ENCODE measurements at regions not wholly inside any gene's neighbourhood (a gene's known extent, or its start where the extent isn't known, plus 50 kb on each side); places are given as distances from the start of the nearest gene placed in this dataset.

DNA sequence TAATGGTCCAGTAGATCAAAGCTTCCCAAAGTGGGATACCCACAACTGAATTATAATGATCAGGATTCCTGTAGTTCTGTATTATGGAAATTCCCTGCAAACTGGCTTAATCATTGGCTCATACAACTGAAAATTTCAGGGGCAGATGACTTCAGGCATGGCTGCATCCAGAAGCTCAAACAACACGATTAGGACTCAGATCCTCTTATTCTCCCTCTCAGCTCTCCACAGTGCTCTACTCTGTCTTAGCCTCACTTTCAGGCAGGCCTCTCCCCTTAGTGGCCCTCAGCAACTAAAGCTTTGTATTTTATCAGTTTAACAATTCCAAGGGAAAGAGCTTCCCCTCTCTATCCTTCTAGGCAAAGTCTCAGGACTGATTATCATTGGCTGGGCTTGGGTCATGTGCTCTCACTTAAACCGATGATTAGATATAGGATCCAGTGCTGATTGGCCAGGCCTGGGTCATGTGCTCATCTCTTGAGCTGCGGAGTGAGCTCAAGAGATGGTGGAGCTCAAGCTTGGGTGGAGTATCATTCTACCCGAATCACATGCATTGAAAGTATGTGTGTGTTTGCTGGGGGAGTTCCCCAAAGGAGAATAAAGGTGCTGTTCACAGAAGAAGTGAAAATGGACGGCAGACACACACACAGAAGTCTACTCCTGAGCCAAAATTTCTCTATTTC lies 57.9 kb upstream of the RUNX3 start:
- Histone ChIP-seq H3K36me3 (ENCODE audit: control insufficient read depth in 2 of 2, insufficient read depth in 2 of 2, low read length in 2 of 2) (no peaks in the 10 kb centered on the region), H3K9ac (ENCODE audit: low read depth in 1 of 2, low read length in 2 of 2) (no peak overlapping the region), H3K27ac (ENCODE audit: low read depth in 2 of 2, low read length in 2 of 2) (no peak overlapping the region), H3K27me3 (ENCODE audit: control insufficient read depth in 2 of 2, insufficient read depth in 2 of 2, low read length in 2 of 2) (peaks cover 0 to 9% of the 10 kb centered on the region in 2 donors), H3K4me1 (ENCODE audit: control insufficient read depth in 2 of 2, insufficient read depth in 2 of 2, low read length in 2 of 2) (peaks cover 0 to 9% of the 10 kb centered on the region in 2 donors), H3K4me3 (ENCODE audit: low read length in 2 of 2) (no peak overlapping the region), H3K9me3 (ENCODE audit: control insufficient read depth in 2 of 2, low read length in 2 of 2) (no peaks in the 10 kb centered on the region)

DNA sequence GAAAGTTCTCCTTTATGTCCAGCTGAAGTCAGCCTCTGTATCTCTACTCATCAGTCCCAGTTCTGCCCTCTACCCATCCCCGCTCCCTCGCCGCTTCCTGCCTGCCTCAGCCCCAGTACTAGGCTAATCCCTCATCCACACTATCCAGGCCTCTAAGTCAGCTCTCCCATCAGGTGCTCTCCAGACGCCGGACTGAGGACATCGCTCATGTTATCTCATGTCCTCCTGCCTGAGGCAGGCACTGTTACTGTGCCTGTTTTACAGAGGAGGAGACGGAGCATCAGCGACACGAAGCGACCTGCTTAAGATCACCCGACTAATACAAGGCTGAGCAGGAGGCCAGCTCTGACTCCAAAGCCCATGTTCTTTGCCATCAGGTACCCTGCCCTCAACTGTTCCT lies 57.3 kb upstream of the RUNX3 start:
- Histone ChIP-seq H3K27ac (ENCODE audit: low read depth in 2 of 2, low read length in 2 of 2) (no peak overlapping the region), H3K36me3 (ENCODE audit: control insufficient read depth in 2 of 2, insufficient read depth in 2 of 2, low read length in 2 of 2) (no peaks in the 10 kb centered on the region), H3K27me3 (ENCODE audit: control insufficient read depth in 2 of 2, insufficient read depth in 2 of 2, low read length in 2 of 2) (peaks cover 0 to 9% of the 10 kb centered on the region in 2 donors), H3K4me1 (ENCODE audit: control insufficient read depth in 2 of 2, insufficient read depth in 2 of 2, low read length in 2 of 2) (peaks cover 0 to 9% of the 10 kb centered on the region in 2 donors), H3K9me3 (ENCODE audit: control insufficient read depth in 2 of 2, low read length in 2 of 2) (no peaks in the 10 kb centered on the region), H3K4me3 (ENCODE audit: low read length in 2 of 2) (no peak overlapping the region), H3K9ac (ENCODE audit: low read depth in 1 of 2, low read length in 2 of 2) (no peak overlapping the region)

DNA sequence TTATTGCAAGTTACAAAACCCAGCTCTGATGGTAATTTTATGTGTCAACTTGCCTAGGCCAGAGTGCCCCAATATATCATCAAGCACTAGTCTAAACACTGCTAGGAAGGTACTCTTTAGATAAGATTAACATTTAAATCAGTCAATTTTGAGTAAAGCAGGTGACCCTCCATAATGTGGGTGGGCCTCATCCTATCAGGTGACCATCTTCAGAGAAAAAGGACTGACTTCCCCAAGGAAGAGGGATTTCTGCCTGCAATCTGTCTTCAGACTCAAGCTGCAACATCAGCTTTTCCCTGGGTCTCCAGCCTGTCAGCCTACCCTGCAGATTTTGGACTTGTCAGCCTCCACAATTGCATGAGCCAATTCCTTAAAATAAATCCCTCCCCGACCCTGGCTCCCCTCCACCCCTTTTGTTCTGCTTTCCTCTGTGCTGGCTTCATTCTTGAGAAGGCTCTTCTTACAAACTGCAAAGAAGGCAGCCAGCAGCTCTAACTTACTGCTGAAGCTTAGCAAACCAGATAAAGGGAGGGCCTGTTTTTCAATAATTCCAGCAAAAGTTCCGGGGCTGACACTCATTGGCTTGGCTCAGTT lies 56.4 kb upstream of the RUNX3 start:
- H3K4me3 ChIP-seq (ENCODE audit: low read length in 2 of 2) = no peak overlapping the region
- no peak overlapping the region for H3K27ac ChIP-seq (ENCODE audit: low read depth in 2 of 2, low read length in 2 of 2)
- peaks cover 0 to 6% of the 10 kb centered on the region in 2 donors for H3K4me1 ChIP-seq (ENCODE audit: control insufficient read depth in 2 of 2, insufficient read depth in 2 of 2, low read length in 2 of 2)
- no peaks in the 10 kb centered on the region for H3K36me3 ChIP-seq (ENCODE audit: control insufficient read depth in 2 of 2, insufficient read depth in 2 of 2, low read length in 2 of 2)
- H3K27me3 ChIP-seq (ENCODE audit: control insufficient read depth in 2 of 2, insufficient read depth in 2 of 2, low read length in 2 of 2) = peaks cover 0 to 9% of the 10 kb centered on the region in 2 donors
- H3K9ac ChIP-seq (ENCODE audit: low read depth in 1 of 2, low read length in 2 of 2) = no peak overlapping the region
- no peaks in the 10 kb centered on the region for H3K9me3 ChIP-seq (ENCODE audit: control insufficient read depth in 2 of 2, low read length in 2 of 2)

DNA sequence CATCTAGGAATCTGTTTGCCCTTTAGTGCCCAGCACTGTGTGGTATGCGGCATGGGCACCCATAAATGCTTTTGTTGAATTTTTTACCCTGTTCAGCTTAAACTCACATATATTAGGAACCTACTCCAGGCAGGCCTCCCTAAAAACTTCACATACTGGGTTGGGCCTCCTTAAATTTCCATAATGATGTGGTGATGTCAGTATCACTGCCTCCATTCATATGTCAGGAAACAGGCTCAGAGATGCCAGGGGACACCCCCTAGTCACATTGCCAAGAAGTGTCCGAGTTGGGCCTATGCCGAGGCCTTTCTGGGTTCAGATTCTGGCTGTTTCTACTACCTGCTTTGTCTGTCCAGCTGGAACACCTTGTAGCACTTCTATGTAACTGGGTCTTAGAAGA lies 55.7 kb upstream of the RUNX3 start:
- Histone ChIP-seq H3K4me3 (ENCODE audit: low read length in 2 of 2) (no peak overlapping the region), H3K27ac (ENCODE audit: low read depth in 2 of 2, low read length in 2 of 2) (no peak overlapping the region), H3K4me1 (ENCODE audit: control insufficient read depth in 2 of 2, insufficient read depth in 2 of 2, low read length in 2 of 2) (peaks cover 0 to 6% of the 10 kb centered on the region in 2 donors), H3K9ac (ENCODE audit: low read depth in 1 of 2, low read length in 2 of 2) (no peak overlapping the region), H3K36me3 (ENCODE audit: control insufficient read depth in 2 of 2, insufficient read depth in 2 of 2, low read length in 2 of 2) (no peaks in the 10 kb centered on the region), H3K9me3 (ENCODE audit: control insufficient read depth in 2 of 2, low read length in 2 of 2) (no peaks in the 10 kb centered on the region), H3K27me3 (ENCODE audit: control insufficient read depth in 2 of 2, insufficient read depth in 2 of 2, low read length in 2 of 2) (peaks cover 0 to 6% of the 10 kb centered on the region in 2 donors)

DNA sequence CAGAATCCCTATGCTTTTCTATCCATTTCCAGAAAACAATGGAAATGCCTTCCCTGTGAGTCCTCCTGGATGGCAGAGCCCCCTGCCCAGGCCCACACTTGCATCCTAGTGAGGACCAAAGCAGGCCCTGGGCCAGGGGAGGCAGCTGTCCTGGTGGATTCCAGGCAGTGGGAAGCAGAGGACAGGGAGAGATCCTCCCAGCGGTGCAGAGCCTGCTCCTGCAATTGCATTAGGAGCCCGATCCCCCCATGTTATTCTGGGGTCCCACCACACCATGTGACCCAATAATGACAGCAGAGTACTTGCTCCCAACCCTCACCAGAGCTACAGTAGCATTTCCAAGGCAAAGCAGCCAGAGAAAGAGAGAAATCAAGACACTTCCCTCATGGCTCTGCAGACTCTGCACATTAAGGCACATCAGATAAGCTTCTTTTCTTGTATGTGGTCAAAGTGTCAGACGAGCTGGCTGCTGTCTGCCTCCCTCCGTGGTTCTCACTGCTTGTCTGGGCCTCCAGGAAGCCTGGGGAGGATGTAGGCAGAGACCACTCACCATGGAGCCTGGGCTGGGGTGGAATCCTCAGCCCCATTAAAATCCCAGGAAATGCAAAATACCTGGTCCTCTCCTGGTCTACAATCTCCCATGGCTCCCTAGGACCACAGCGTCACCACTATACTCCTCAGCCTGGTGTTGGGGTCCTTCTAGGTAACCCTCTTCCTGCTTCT lies 54.9 kb upstream of the RUNX3 start:
- Histone ChIP-seq H3K27me3 (ENCODE audit: control insufficient read depth in 2 of 2, insufficient read depth in 2 of 2, low read length in 2 of 2) (peaks cover 0 to 4% of the 10 kb centered on the region in 2 donors), H3K9me3 (ENCODE audit: control insufficient read depth in 2 of 2, low read length in 2 of 2) (no peaks in the 10 kb centered on the region), H3K4me3 (ENCODE audit: low read length in 2 of 2) (no peak overlapping the region), H3K36me3 (ENCODE audit: control insufficient read depth in 2 of 2, insufficient read depth in 2 of 2, low read length in 2 of 2) (no peaks in the 10 kb centered on the region), H3K27ac (ENCODE audit: low read depth in 2 of 2, low read length in 2 of 2) (no peak overlapping the region), H3K9ac (ENCODE audit: low read depth in 1 of 2, low read length in 2 of 2) (no peak overlapping the region), H3K4me1 (ENCODE audit: control insufficient read depth in 2 of 2, insufficient read depth in 2 of 2, low read length in 2 of 2) (peaks cover 0 to 6% of the 10 kb centered on the region in 2 donors)

DNA sequence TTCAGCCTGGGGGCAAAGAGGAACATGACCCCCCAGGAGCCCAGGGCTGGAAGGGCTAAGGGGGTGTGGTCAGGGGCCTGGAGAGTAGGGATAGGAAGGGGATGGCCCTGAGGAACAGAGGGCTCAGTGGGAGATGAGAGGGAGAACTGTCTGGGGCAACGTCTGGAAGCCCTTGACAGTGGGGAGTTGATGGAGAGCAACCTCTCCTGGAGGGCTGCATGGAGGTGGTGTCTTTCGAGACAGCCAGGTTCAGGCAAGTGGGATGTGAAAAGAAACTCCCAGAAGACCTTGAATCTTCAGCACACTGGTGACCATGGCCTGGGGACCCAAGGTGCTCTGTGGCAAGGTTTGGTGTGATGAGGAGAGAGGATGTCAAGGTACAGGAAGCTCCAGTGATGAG lies 54.2 kb upstream of the RUNX3 start:
- no peak overlapping the region for H3K4me3 ChIP-seq (ENCODE audit: low read length in 2 of 2)
- H3K9ac ChIP-seq (ENCODE audit: low read depth in 1 of 2, low read length in 2 of 2) = no peak overlapping the region
- peaks cover 0 to 3% of the 10 kb centered on the region in 2 donors for H3K4me1 ChIP-seq (ENCODE audit: control insufficient read depth in 2 of 2, insufficient read depth in 2 of 2, low read length in 2 of 2)
- H3K36me3 ChIP-seq (ENCODE audit: control insufficient read depth in 2 of 2, insufficient read depth in 2 of 2, low read length in 2 of 2) = no peaks in the 10 kb centered on the region
- peaks cover 0 to 2% of the 10 kb centered on the region in 2 donors for H3K27me3 ChIP-seq (ENCODE audit: control insufficient read depth in 2 of 2, insufficient read depth in 2 of 2, low read length in 2 of 2)
- H3K27ac ChIP-seq (ENCODE audit: low read depth in 2 of 2, low read length in 2 of 2) = no peak overlapping the region
- no peaks in the 10 kb centered on the region for H3K9me3 ChIP-seq (ENCODE audit: control insufficient read depth in 2 of 2, low read length in 2 of 2)

DNA sequence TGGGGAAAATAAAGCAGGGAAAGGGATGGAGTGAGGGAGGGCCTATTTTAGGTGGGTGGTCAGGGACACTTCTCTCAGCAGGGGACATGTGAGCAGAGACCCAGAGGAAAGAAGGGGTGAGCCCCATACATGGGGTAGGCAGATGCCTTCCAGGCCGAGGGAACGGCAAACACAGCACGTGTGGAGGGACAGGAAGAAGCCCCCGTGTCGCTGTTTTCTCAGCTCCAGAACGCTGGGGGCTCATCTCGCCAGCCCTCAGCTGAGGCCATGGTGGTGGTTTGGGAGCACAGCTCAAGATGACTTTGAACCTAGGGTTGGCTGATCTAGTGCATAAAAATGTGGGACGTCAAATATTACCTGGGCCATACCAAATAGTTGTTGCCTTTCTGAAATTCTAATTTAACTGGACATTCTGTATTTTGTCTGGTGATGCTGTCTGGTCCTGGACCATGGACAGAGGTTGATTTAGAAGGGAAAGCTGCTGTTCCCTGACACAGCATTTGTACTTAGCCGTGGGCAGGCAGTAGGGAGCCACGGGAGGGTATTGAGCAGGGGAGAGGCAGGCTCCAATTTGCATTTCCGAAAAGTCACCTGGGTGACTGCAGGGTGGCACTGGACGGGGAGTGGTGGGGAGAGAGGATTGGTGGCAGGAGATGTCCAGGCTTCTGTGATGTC lies 53.1 kb upstream of the RUNX3 start:
- Histone ChIP-seq H3K27ac (ENCODE audit: low read depth in 2 of 2, low read length in 2 of 2) (no peak overlapping the region), H3K4me1 (ENCODE audit: control insufficient read depth in 2 of 2, insufficient read depth in 2 of 2, low read length in 2 of 2) (peaks cover 0 to 3% of the 10 kb centered on the region in 2 donors)

DNA sequence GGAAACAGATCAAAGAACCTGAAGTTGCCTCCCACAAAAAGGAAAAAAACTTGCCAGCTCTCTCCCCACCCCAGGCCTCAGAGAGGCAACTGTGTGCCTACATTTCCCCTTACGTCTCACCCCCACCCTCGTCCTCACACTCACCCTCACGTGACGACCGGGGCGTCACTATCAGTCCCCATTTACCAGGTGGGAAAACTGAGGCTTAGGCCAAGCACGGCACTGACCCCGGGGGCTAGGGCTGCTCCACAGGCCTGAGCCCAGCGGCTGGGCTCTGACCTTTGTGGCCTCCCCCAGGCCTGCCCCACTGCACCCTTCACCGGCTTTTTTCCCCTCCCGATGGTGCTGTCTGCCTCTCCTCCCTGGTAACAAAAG lies 51.5 kb upstream of the RUNX3 start:
- peaks cover 0 to 3% of the 10 kb centered on the region in 2 donors for H3K4me1 ChIP-seq (ENCODE audit: control insufficient read depth in 2 of 2, insufficient read depth in 2 of 2, low read length in 2 of 2)

More for the DNA sequence above, 53.1 kb upstream of the RUNX3 start:
- Histone ChIP-seq H3K9me3 (ENCODE audit: control insufficient read depth in 2 of 2, low read length in 2 of 2) (no peaks in the 10 kb centered on the region), H3K4me3 (ENCODE audit: low read length in 2 of 2) (no peak overlapping the region), H3K9ac (ENCODE audit: low read depth in 1 of 2, low read length in 2 of 2) (no peak overlapping the region), H3K36me3 (ENCODE audit: control insufficient read depth in 2 of 2, insufficient read depth in 2 of 2, low read length in 2 of 2) (no peaks in the 10 kb centered on the region), H3K27me3 (ENCODE audit: control insufficient read depth in 2 of 2, insufficient read depth in 2 of 2, low read length in 2 of 2) (no peaks in the 10 kb centered on the region)

DNA sequence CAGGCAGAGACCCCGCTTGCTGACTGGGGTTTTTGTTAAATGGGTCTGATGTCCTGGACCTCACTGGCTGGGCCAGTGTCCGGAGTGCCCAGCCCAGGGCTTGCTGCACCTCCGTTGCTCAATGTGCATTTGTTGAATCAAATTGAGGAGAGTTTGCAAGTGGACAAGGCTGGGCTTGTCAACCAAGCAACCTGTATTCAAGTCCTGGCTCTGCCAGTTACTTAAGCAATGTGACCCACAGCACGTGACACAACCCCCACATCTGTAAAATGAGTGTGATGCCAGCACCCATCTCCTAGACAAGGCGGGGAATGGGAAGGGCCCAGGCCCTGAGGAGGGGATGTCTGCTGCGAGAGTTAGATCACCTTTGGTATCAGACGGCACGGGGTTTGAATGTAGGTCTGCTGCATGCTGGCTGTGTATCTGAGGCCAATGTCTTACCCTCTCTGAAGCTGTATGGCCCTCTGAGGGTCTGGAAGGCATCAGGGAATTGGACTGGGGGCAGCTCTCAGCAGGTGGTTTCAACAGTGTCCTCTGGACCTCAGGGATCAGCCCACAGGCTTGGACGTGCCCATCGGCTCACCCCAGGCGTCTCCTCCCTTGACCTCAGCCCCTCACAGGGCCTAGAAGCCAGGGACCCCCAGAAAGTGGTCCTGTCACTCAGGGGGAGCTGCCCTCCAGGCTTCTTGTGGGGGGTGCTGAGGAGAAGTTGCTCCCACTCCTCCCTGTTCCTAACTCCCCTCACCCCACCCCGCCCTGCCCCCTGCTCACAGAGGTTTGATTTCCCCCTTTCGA lies 51.0 kb upstream of the RUNX3 start:
- Histone ChIP-seq H3K9ac (ENCODE audit: low read depth in 1 of 2, low read length in 2 of 2) (no peak overlapping the region), H3K36me3 (ENCODE audit: control insufficient read depth in 2 of 2, insufficient read depth in 2 of 2, low read length in 2 of 2) (no peaks in the 10 kb centered on the region), H3K27me3 (ENCODE audit: control insufficient read depth in 2 of 2, insufficient read depth in 2 of 2, low read length in 2 of 2) (no peaks in the 10 kb centered on the region)

More for the DNA sequence above, 51.5 kb upstream of the RUNX3 start:
- H3K27ac ChIP-seq (ENCODE audit: low read depth in 2 of 2, low read length in 2 of 2) = no peak overlapping the region
- peaks cover 0 to 1% of the 10 kb centered on the region in 2 donors for H3K9me3 ChIP-seq (ENCODE audit: control insufficient read depth in 2 of 2, low read length in 2 of 2)
- no peaks in the 10 kb centered on the region for H3K27me3 ChIP-seq (ENCODE audit: control insufficient read depth in 2 of 2, insufficient read depth in 2 of 2, low read length in 2 of 2)
- no peaks in the 10 kb centered on the region for H3K36me3 ChIP-seq (ENCODE audit: control insufficient read depth in 2 of 2, insufficient read depth in 2 of 2, low read length in 2 of 2)
- H3K4me3 ChIP-seq (ENCODE audit: low read length in 2 of 2) = no peak overlapping the region
- H3K9ac ChIP-seq (ENCODE audit: low read depth in 1 of 2, low read length in 2 of 2) = no peak overlapping the region

More for the DNA sequence above, 51.0 kb upstream of the RUNX3 start:
- H3K4me3 ChIP-seq (ENCODE audit: low read length in 2 of 2) = no peak overlapping the region
- H3K27ac ChIP-seq (ENCODE audit: low read depth in 2 of 2, low read length in 2 of 2) = no peak overlapping the region
- H3K4me1 ChIP-seq (ENCODE audit: control insufficient read depth in 2 of 2, insufficient read depth in 2 of 2, low read length in 2 of 2) = peaks cover 0 to 3% of the 10 kb centered on the region in 2 donors
- peaks cover 0 to 5% of the 10 kb centered on the region in 2 donors for H3K9me3 ChIP-seq (ENCODE audit: control insufficient read depth in 2 of 2, low read length in 2 of 2)
